Left hindlimb (tissue), 1 donor: ENCODE measurements at regions not wholly inside any gene's neighbourhood (a gene's known extent, or its start where the extent isn't known, plus 50 kb on each side); places are given as distances from the start of the nearest gene placed in this dataset.
"Not testable (repeated sequence)": the region's sequence is repeated elsewhere in the genome, so short reads cannot be mapped to it uniquely, and the experiment has no call there.

Experiments
- DNase-seq: peaks from one replicate; pipeline ENCODE4 v3.0.0-alpha.2; 2018

DNA sequence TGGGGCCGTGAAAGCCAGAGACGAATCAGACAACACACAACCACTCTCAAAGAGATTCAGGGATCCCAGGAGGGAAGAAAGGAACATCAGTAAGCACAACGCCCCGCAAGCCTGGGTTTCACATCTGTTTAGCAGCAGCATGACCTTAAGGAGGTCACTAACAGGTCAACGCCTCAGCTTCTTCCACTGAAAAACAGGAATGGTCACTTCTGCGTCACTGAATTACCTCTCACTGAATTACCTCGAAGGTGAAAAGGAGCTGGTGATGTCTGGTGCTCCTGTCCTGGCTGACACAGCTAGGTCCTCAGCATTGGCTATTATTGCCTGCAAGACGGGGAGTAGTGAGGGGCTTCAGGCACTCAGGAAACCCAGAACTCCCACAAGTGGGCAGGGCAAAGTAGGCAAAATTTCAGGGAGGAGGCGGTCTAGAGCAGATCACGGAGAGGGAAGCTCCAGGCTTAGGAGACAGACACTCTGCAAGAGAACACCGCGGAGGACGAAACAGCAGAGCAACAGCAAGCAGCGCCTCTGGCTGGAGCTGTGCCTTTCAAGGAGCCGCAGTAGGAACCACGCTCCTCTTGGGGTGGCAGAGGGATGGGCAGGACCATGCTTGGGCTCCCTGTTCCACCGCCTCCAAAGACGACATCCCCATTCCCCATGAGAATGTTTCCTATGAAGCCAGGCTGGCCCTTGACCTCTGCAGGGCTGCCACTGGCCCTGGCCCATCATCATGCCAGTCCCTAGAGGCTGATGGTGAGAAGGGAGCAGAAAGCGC is 108.4 kb downstream of the SINHCAF start:
- DNase-seq: no peak

DNA sequence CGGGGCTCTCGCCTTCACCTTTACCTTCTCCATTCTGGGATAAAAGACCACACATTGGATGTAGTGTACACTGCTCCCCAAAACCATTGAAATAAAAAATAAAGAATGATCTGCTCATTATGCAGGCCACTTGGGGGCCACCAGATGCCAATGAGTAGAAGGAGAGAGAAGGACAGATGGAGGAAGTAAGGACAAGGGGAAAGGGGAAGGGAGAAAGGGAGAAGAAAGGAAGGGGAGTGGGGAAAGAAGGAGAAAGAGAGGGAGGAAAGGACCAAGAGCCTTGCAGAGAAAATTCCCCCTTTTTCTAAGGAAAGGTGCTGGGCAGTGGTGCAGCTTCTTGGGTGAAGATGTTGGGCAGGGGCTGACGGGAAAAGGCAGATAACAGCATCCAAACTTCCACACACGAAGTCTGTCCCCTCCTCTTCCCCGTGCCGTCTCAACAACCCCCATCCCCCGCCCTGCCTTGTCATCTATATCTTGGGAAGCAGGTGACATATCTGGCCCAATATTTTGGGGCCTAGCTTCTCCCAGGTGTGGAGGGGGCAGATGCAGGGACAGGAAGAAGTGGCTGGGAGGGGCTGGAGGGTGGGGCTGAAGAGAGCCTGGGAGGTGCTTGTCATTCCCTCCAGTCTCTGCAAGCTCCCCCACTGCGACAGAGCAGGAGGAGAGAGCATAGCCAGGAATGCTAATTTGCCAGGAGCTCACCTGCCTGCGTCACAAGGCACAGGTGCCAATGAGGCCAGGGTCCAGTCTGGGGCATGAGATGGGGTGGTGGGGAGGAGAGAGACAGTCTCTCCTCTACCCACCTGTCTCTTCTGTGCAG is 107.5 kb downstream of the SINHCAF start:
- DNase-seq: no peak

DNA sequence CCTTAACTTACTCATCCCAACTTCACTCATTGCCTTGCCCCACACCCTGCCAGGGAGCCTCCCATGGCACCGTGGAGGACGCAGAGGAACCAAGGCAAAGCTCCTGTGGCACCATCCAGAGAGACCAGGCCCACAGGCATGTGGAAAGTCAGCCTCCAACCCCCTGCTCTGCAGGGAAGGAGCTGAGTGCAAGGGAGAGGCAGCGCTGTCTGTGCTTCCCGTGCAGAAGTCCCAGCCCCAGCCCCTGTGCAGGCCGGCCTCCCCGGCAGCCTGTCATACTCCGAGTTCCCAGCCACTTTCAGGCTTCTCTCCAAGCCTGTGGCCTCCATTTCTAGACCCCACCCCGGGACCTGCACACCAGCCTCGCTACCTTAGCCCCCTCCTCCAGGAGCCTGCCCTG is 106.4 kb downstream of the SINHCAF start:
- DNase-seq: no peak

DNA sequence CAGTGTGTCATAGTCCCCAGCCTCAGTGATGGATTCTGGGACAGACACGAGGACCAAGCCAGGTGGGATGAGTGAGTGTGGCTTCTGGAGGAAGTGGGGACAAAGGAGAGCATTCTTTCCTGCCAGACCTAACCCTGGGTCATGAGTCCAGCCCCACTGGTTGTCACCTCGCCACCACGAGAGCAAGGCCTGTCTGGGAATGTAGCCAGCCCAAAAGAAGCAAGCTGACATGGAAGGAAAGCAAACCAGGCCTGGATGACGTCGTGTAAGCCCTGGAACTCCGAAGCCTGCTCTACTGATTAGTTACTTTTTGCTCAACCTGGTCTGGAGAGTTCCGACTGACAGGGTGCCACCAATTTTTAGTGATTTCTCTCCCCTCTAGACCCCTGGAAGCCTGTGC is 105.9 kb downstream of the SINHCAF start:
- DNase-seq: no peak

DNA sequence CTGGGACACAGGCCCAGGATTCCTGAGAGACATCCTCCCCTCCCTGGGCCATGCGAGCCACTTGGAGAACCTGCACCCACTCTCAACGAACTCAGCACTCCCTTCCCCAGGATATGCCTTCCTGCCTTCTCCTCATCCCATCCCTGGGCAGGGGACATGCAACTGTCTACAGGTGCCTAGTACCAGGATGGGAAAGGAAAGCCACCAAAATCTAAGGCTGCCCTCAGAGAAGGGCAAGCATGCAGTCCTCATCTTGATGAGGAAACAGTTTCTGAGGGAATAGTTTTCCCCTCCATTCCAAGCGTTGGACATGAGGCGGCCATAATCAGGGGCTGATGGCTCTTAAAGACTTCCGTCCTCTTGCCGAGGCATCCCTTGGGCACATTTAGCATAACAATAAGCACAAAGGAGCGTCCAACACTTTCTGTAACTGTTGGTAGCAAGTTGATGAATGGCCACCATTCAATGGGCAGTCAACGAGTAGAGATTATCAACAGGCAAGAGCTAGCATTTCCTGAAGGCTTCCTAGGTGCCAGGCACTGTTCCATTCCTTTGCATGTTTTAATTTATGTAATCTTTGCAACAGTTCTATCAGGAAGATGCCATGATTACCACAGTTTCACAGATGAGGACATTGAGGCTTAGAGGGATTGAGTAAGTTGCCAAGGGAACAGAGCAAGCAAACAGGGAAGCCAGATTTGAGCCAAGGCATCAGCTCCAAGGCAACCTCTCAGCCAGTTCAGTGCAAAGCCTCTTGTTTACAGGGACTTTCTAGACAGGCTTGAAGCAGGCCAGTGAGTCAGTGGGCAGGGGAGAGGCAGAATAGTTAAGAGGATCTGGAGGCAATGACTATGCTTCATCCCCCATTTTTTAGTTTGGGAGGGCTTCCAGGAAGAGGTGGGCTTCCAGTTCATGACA is 105.1 kb downstream of the SINHCAF start:
- no peak for DNase-seq

DNA sequence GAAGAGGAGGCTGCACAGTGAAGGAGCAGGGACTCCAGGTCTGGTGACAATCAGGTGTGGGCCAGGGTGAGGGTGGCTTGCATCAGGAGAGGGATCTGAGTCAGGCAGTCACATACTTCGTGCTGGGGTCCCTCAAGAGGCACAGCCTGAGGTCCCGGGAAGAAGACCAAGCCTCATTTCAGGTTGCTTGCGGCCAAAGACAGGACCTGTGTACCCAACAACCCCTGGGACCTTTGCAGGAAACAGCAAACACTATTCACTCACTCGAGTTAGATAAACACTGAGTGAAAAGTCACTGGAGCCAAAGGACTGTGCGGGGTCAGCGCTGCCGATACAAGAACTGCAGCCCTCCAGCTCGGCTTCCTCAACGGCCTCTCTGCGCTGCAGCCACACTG is 104.4 kb downstream of the SINHCAF start:
- DNase-seq: no peak

DNA sequence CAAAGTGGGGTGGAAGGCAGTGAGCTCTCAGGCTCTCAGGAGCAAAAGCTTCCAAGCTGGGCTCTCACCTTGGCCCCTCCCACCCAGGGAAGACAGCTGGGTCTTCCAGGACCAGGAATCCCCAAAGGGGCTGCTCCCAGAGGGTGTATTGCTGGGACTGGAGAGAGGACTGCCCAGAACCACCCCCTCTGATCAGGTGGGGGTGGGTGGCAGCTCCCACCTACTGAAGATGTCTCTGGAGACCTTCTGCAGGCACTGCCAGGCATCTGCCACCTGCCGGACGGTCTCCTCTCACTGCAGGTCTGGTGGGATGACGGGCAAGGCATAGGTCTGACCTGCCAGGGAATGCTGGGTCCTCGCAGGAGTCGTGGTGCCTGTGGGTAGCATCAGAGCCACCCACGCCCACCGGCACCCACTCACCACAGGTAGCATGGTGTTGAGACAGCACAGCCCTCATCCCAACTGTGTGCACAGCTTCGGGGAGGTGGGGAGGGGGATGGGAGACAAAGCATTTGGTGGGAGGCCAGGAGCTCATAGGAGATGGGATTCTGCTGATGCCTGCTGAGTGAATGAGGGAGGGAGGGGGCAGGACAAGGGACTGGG is 103.2 kb downstream of the SINHCAF start:
- no peak for DNase-seq

DNA sequence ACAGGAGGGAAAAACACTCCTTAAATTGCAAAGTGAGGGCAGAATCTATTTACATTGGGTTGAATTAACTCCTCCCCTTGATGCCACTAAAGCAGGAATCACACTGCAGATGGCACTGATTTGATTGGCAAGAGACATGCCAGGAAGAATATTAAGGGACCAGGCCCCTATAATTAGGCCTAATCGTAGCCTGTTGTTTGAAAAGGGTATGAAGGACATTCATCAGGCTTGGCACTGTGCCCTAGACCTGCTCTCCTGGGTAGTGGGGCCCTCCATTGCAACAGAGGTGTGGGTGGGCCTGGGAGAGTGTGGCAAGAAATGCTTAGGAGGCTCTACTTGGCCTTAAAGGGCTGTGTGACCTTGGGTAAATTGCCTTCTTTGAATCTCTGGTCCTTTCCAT is 102.3 kb downstream of the SINHCAF start:
- DNase-seq: not testable (repeated sequence)

DNA sequence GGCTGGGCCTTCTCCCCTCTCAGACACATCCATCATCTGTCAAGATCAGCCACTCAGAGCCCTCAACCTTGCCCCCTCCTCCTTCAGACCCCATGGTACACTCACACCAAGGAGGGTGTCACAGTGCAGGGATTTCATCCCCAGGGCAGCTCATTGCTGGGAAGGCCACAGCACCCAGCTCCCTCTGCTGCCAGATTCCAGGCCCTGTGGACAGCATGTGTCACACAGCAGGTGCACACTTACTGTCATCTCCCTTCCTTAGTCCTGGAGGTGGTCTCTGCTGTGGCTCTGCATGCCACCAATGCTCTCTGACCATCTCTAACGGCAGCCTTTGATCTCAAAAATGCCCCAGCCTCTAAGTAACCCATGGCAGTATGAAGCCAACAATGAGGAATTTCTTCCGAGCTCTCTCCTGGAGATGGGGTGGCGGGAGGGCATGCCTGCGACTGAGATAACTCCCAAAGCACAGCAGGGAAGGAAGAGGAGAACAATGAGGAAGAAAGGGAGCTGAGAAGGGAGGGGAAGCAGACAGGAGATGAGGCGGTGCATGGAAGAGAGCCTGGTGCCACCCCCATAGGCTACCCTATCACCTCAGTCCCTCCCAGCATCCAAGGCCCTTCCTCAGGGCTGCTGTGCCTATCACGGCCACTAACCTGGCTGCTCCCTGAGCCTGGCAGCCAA is 101.0 kb downstream of the SINHCAF start:
- DNase-seq: no peak

DNA sequence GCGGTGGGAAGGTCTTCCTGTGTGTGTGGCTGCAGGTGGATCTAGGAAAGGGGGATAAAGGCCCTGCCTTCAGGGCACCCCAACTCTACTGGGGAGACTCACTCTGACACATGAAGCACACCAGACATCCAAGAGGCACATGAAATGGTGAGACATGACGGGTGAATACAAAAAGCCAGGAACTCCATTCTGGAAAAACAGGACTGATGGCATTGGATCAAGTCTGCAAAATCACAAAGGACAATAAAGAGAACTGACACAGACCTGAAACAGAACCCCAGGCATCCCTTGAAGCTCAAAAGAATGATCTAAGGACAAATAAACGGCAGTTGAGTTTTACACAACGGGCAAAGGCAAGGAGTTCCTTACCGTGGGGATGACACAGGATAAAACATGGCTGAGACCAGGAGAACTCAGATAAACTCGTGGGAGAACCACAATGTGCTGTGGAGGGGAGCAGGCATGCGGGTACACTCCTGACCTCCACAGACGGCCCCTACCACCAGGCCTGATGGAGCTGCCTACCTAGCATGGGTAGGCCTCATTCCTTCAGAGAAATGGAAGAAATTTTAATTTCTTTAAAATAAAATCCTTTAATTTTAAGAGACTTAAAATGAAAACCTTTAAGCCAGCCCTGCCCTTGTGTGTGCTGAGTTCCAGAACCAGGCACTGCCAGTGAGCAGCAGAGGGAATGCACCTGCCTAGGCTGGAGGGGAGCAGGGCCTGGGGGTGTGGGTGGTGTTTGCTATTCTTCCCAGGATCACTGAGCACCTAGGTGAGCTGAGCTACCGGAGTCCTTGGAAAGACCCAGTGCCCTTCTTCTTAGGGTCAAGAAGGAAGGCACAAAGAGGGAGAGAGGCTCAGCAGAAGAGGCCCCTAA is 100.1 kb downstream of the SINHCAF start:
- no peak for DNase-seq

DNA sequence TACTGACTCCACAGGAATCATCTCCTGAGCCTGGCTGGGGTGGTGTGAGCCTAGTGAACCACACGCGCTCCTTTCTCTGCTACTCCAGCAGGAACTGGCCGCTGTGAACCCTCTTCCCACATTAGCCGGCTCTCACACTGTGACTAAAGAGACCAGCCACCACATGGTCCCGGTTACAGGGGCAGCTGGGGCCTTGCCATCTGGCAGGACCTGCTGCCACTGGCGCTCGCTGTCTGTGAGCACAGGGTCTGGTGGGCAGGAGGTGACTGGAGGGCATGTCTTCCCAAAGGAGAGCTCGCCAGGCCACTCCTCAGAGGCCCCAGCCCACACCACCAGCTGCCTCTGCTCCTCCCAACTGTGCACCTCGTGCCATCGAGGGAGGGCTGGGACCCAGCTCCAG is 99.3 kb downstream of the SINHCAF start:
- DNase-seq: peak; percentile 55

DNA sequence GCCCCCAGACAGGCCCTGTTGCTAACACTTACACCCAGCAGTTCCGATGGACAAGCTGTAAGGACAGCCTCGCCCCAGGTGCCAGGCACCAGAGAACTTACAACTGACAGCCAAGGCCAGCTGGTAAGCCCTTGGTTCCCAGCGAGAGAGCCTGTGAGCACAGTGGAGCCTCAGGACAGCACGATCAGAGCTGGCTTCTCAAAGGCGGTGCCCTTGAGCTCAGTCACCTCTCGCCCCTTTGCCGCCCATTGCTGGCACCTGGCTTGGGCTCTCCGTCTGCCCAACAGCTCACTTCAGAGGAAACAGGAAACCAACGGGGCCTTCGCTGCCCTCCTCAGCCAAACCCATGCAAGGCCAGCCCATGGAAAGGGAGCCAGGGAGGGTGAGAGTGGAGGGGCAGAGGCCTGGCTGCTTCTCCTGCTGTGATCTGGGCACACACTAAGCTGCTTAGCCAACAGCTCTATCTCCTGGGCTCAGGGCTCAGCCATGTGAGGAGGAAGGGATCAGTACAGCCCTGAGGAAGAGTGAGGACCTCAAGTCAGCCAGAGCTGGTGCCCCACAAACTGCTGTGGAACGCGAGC is 98.5 kb downstream of the SINHCAF start:
- no peak for DNase-seq

DNA sequence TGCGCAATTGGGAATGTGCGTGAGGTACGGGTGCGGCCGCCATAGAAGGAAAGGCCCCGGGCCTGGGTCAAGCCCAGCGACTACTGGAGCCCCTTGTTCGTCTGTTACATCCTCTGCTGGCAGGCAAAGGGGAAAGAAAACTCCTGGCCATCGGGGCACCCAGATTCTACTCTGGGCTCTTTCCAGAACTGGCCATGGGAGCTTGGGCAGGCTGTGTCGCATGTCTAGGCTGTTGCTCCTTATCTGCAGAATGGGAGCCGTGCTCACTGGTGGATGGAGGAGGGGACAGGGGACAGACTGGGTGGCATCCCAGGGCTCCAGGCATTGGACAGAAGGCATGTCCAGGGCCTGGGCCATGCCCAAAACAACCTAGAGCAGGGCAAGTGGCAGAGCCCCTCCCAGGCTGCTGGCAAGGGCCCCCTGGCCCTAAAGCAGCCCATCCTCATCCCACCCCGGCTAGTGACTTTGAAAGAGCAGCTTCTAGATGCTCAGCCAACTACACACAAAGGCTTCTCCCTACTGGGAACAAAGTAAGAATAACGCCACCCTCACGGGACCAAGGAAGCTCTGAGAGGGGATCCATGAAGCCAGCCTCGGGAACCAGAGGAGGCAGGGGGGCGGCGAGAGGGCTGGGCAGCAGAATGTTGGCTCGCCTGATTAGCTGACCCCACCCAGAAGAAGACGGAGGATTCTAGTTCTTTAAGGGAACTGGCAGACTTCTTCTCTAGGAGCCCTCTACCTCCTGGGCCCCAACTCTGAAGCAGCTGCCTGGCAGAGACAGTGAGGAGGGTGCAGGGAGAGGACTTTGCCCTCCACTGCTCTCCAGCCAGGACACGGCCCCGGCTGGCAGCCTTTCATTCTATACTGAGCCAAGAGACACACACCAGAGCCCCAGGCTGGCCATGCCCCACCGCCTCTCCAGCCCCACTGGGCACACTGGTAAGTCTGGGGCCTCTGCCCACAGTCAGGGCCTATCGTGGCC is 96.8 kb downstream of the SINHCAF start:
- DNase-seq: peak; percentile 59

DNA sequence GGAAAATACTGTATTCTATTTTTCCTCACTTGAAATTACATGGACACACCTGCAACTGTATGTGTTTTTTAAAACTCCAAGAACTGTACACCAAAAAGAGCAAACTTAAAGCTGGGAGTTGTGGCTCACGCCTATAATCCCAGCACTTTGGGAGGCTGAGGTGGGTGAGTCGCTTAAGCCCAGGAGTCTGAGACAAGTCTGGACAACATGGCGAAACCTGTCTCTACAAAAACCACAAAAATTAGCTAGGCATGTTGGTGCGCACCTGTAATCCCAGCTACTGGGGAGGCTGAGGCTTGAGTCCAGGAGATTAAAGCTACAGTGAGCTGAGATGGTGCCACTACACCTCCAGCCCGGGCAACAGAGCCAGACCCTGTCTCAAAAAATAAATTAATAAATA is 95.9 kb downstream of the SINHCAF start:
- DNase-seq: no peak
